ENCODE measurements at regions not wholly inside any gene's neighbourhood (a gene's known extent, or its start where the extent isn't known, plus 50 kb on each side); places are given as distances from the start of the nearest gene placed in this dataset.
A peak's percentile ranks its signal among the peaks of the same experiment; 100 is the strongest.

GRCh38 chr5:10123254-10123989 is 126.3 kb downstream of the ATPSCKMT start:
- Mint-ChIP-seq H3K27ac (no peak overlapping the region), H3K9me3 (peaks cover 0 to 3% (median 0%) of the 10 kb centered on the region in 3 donors), H3K4me1 (no peaks in the 10 kb centered on the region), H3K27me3 (no peaks in the 10 kb centered on the region), H3K4me3 (no peak overlapping the region), H3K36me3 (no peaks in the 10 kb centered on the region)
- no peak for DNase-seq
- ChIA-PET CTCF (no interaction called here), POLR2A (no interaction called here)
- H3K27me3 ChIP-seq (replicated peaks in 1 of 2; ENCODE audit: control insufficient read depth in 2 of 2, extremely low read depth in 1 of 2, insufficient read depth in 2 of 2, low read length in 1 of 2): peaks cover 0 to 2% of the 10 kb centered on the region in 2 experiments
- no peaks in the 10 kb centered on the region for H3K4me1 ChIP-seq (ENCODE audit: control insufficient read depth in 1 of 2, extremely low read depth in 1 of 2, insufficient read depth in 2 of 2, low read length in 2 of 2)
- H3K9me3 ChIP-seq: no peaks in the 10 kb centered on the region
- H3K4me3 ChIP-seq (ENCODE audit: control insufficient read depth in 1 of 2, extremely low read depth in 1 of 2, low read length in 1 of 2): no peak overlapping the region
- H3K27ac ChIP-seq (ENCODE audit: low read length): no peak overlapping the region
- 93% methylated on average over 4 of the region's 7 CpGs for WGBS (ENCODE audit: insufficient coverage)
- no peaks in the 10 kb centered on the region for H3K36me3 ChIP-seq (ENCODE audit: control insufficient read depth in 2 of 2, extremely low read depth in 1 of 2, insufficient read depth in 1 of 2, low read length in 1 of 2)
- no peak for ATAC-seq (replicated peaks in 1 of 4)

GRCh38 chr5:10122076-10122726 is 127.5 kb downstream of the ATPSCKMT start:
- Histone ChIP-seq H3K4me3 (ENCODE audit: control insufficient read depth in 1 of 2, extremely low read depth in 1 of 2, low read length in 1 of 2) (no peak overlapping the region), H3K27ac (ENCODE audit: low read length) (no peak overlapping the region), H3K4me1 (ENCODE audit: control insufficient read depth in 1 of 2, extremely low read depth in 1 of 2, insufficient read depth in 2 of 2, low read length in 2 of 2) (no peaks in the 10 kb centered on the region), H3K36me3 (ENCODE audit: control insufficient read depth in 2 of 2, extremely low read depth in 1 of 2, insufficient read depth in 1 of 2, low read length in 1 of 2) (no peaks in the 10 kb centered on the region), H3K27me3 (replicated peaks in 1 of 2; ENCODE audit: control insufficient read depth in 2 of 2, extremely low read depth in 1 of 2, insufficient read depth in 2 of 2, low read length in 1 of 2) (no peaks in the 10 kb centered on the region), H3K9me3 (no peaks in the 10 kb centered on the region)
- Mint-ChIP-seq H3K27ac (no peak overlapping the region), H3K27me3 (no peaks in the 10 kb centered on the region), H3K9me3 (peaks cover 0 to 3% (median 0%) of the 10 kb centered on the region in 3 donors), H3K4me3 (no peak overlapping the region), H3K36me3 (no peaks in the 10 kb centered on the region), H3K4me1 (no peaks in the 10 kb centered on the region)
- ChIA-PET POLR2A (no interaction called here), CTCF (interaction anchor here in 1 of 2 donors (0.5 kb wide), 1 partner anchor 69 kb away, joined by 3 read pairs; no protein-coding TSS in a partner anchor)
- no peak for DNase-seq
- no CpG with 5 or more reads among the region's 1 CpG for WGBS (ENCODE audit: insufficient coverage)
- no peak for ATAC-seq (replicated peaks in 1 of 4)

- H3K4me1 ChIP-seq (ENCODE audit: control insufficient read depth in 1 of 2, extremely low read depth in 1 of 2, insufficient read depth in 2 of 2, low read length in 2 of 2): no peaks in the 10 kb centered on the region
- no peak overlapping the region for H3K27ac Mint-ChIP-seq
- no peaks in the 10 kb centered on the region for H3K9me3 ChIP-seq
- DNase-seq (no peak), ATAC-seq (replicated peaks in 1 of 4) (peak in 1 of 4 experiments; percentile 16)
- H3K36me3 ChIP-seq (ENCODE audit: control insufficient read depth in 2 of 2, extremely low read depth in 1 of 2, insufficient read depth in 1 of 2, low read length in 1 of 2): no peaks in the 10 kb centered on the region
- no CpG with 5 or more reads among the region's 7 CpGs for WGBS (ENCODE audit: insufficient coverage)
- H3K4me3 ChIP-seq (ENCODE audit: control insufficient read depth in 1 of 2, extremely low read depth in 1 of 2, low read length in 1 of 2): no peak overlapping the region
- peaks cover 0 to 3% (median 0%) of the 10 kb centered on the region in 3 donors for H3K9me3 Mint-ChIP-seq
- no peaks in the 10 kb centered on the region for H3K4me1 Mint-ChIP-seq
- no peaks in the 10 kb centered on the region for H3K36me3 Mint-ChIP-seq
- H3K4me3 Mint-ChIP-seq: no peak overlapping the region
- CTCF ChIA-PET: no interaction called here
- no peaks in the 10 kb centered on the region for H3K27me3 ChIP-seq (replicated peaks in 1 of 2; ENCODE audit: control insufficient read depth in 2 of 2, extremely low read depth in 1 of 2, insufficient read depth in 2 of 2, low read length in 1 of 2)
- POLR2A ChIA-PET: no interaction called here
- H3K27me3 Mint-ChIP-seq: no peaks in the 10 kb centered on the region
- no peak overlapping the region for H3K27ac ChIP-seq (ENCODE audit: low read length)
These were observed 128.8 kb downstream of the ATPSCKMT start for GRCh38 chr5:10120934-10121333.

- Mint-ChIP-seq H3K36me3 (no peaks in the 10 kb centered on the region), H3K27me3 (peaks cover 2 to 3% of the 10 kb centered on the region in 2 donors), H3K27ac (no peak overlapping the region), H3K9me3 (peaks cover 0 to 3% (median 0%) of the 10 kb centered on the region in 3 donors), H3K4me3 (no peak overlapping the region), H3K4me1 (no peaks in the 10 kb centered on the region)
- ChIA-PET CTCF (no interaction called here), POLR2A (no interaction called here)
- Histone ChIP-seq H3K9me3 (no peaks in the 10 kb centered on the region), H3K4me3 (ENCODE audit: control insufficient read depth in 1 of 2, extremely low read depth in 1 of 2, low read length in 1 of 2) (no peak overlapping the region), H3K27ac (ENCODE audit: low read length) (no peak overlapping the region), H3K36me3 (ENCODE audit: control insufficient read depth in 2 of 2, extremely low read depth in 1 of 2, insufficient read depth in 1 of 2, low read length in 1 of 2) (no peaks in the 10 kb centered on the region), H3K4me1 (ENCODE audit: control insufficient read depth in 1 of 2, extremely low read depth in 1 of 2, insufficient read depth in 2 of 2, low read length in 2 of 2) (no peaks in the 10 kb centered on the region), H3K27me3 (replicated peaks in 1 of 2; ENCODE audit: control insufficient read depth in 2 of 2, extremely low read depth in 1 of 2, insufficient read depth in 2 of 2, low read length in 1 of 2) (no peaks in the 10 kb centered on the region)
- DNase-seq (no peak), ATAC-seq (replicated peaks in 1 of 4) (no peak)
These were observed 131.5 kb downstream of the ATPSCKMT start for GRCh38 chr5:10118150-10118549.

GRCh38 chr5:10116594-10116993 is 133.1 kb downstream of the ATPSCKMT start:
- no peaks in the 10 kb centered on the region for H3K4me1 Mint-ChIP-seq
- H3K9me3 Mint-ChIP-seq: peaks cover 0 to 3% (median 0%) of the 10 kb centered on the region in 3 donors
- H3K9me3 ChIP-seq: no peaks in the 10 kb centered on the region

GRCh38 chr5:10115669-10116068 is 134.0 kb downstream of the ATPSCKMT start:
- H3K36me3 ChIP-seq (ENCODE audit: control insufficient read depth in 2 of 2, extremely low read depth in 1 of 2, insufficient read depth in 1 of 2, low read length in 1 of 2): no peaks in the 10 kb centered on the region
- DNase-seq (no peak), ATAC-seq (replicated peaks in 1 of 4) (no peak)
- Mint-ChIP-seq H3K27ac (no peak overlapping the region), H3K36me3 (no peaks in the 10 kb centered on the region), H3K4me3 (no peak overlapping the region), H3K4me1 (no peaks in the 10 kb centered on the region), H3K9me3 (peaks cover 0 to 3% (median 0%) of the 10 kb centered on the region in 3 donors), H3K27me3 (peaks cover 2 to 3% of the 10 kb centered on the region in 2 donors)
- no peaks in the 10 kb centered on the region for H3K4me1 ChIP-seq (ENCODE audit: control insufficient read depth in 1 of 2, extremely low read depth in 1 of 2, insufficient read depth in 2 of 2, low read length in 2 of 2)
- WGBS (ENCODE audit: insufficient coverage): 82% methylated on average over 3 of the region's 4 CpGs
- no peaks in the 10 kb centered on the region for H3K27me3 ChIP-seq (replicated peaks in 1 of 2; ENCODE audit: control insufficient read depth in 2 of 2, extremely low read depth in 1 of 2, insufficient read depth in 2 of 2, low read length in 1 of 2)
- H3K27ac ChIP-seq (ENCODE audit: low read length): no peak overlapping the region
- no peaks in the 10 kb centered on the region for H3K9me3 ChIP-seq
- POLR2A ChIA-PET: no interaction called here
- CTCF ChIA-PET: no interaction called here
- no peak overlapping the region for H3K4me3 ChIP-seq (ENCODE audit: control insufficient read depth in 1 of 2, extremely low read depth in 1 of 2, low read length in 1 of 2)

More at GRCh38 chr5:10116594-10116993, 133.1 kb downstream of the ATPSCKMT start:
- H3K36me3 ChIP-seq (ENCODE audit: control insufficient read depth in 2 of 2, extremely low read depth in 1 of 2, insufficient read depth in 1 of 2, low read length in 1 of 2): no peaks in the 10 kb centered on the region
- H3K27me3 Mint-ChIP-seq: peaks cover 2 to 3% of the 10 kb centered on the region in 2 donors
- H3K4me1 ChIP-seq (ENCODE audit: control insufficient read depth in 1 of 2, extremely low read depth in 1 of 2, insufficient read depth in 2 of 2, low read length in 2 of 2): no peaks in the 10 kb centered on the region
- no peak overlapping the region for H3K27ac ChIP-seq (ENCODE audit: low read length)
- DNase-seq (no peak), ATAC-seq (replicated peaks in 1 of 4) (no peak)
- POLR2A ChIA-PET: no interaction called here
- no peaks in the 10 kb centered on the region for H3K36me3 Mint-ChIP-seq
- no peaks in the 10 kb centered on the region for H3K27me3 ChIP-seq (replicated peaks in 1 of 2; ENCODE audit: control insufficient read depth in 2 of 2, extremely low read depth in 1 of 2, insufficient read depth in 2 of 2, low read length in 1 of 2)
- CTCF ChIA-PET: no interaction called here
- no peak overlapping the region for H3K27ac Mint-ChIP-seq
- H3K4me3 ChIP-seq (ENCODE audit: control insufficient read depth in 1 of 2, extremely low read depth in 1 of 2, low read length in 1 of 2): no peak overlapping the region
- no peak overlapping the region for H3K4me3 Mint-ChIP-seq
